OCI-LY1 (cell line): ENCODE measurements at regions not wholly inside any gene's neighbourhood (a gene's known extent, or its start where the extent isn't known, plus 50 kb on each side); places are given as distances from the start of the nearest gene placed in this dataset.

Experiments
- H2AFZ ChIP-seq: fragments of 200-600 bp; sonication (generic), shearing (Covaris generic); 2 replicates; pipeline ENCODE4 v1.6.0; 2014; ENCODE audit warnings: antibody characterized with exemption, mild to moderate bottlenecking, low read length
- H3F3A ChIP-seq: fragments of 200-600 bp; sonication (generic), shearing (Covaris generic); 2 replicates; pipeline ENCODE4 v1.6.0; 2014; ENCODE audit warnings: mild to moderate bottlenecking, antibody characterized with exemption, low read length, moderate library complexity; ENCODE audit not compliant: insufficient read depth
- H3K27ac ChIP-seq: fragments of 200-600 bp; sonication (generic); 2 replicates; pipeline ENCODE4 v1.5.1; 2014; ENCODE audit warnings: low read length, mixed run types, mild to moderate bottlenecking, low read depth; ENCODE audit not compliant: poor library complexity, severe bottlenecking
- H3K27me3 ChIP-seq: fragments of 200-600 bp; sonication (generic); 2 replicates; pipeline ENCODE4 v1.6.0; 2014; ENCODE audit warnings: antibody characterized with exemption, mild to moderate bottlenecking, low read length, moderate library complexity; ENCODE audit not compliant: insufficient read depth
- H3K36me3 ChIP-seq: fragments of 200-600 bp; sonication (generic); 2 replicates; pipeline ENCODE4 v1.6.1; 2014; ENCODE audit warnings: mild to moderate bottlenecking, antibody characterized with exemption, low read length, moderate library complexity, mixed read lengths; ENCODE audit not compliant: insufficient read depth
- H3K4me1 ChIP-seq: fragments of 200-600 bp; sonication (generic); 2 replicates; pipeline ENCODE4 v1.5.1; 2014; ENCODE audit warnings: mild to moderate bottlenecking, low read length, moderate library complexity; ENCODE audit not compliant: insufficient read depth, severe bottlenecking
- H3K4me2 ChIP-seq: fragments of 200-600 bp; sonication (generic), shearing (Covaris generic); 2 replicates; pipeline ENCODE4 v1.6.1; 2014; ENCODE audit warnings: low read length
- H3K4me3 ChIP-seq: fragments of 200-600 bp; sonication (generic); 2 replicates; pipeline ENCODE4 v1.5.1; 2014; ENCODE audit warnings: low read length, low read depth, mild to moderate bottlenecking, mixed read lengths; ENCODE audit not compliant: poor library complexity, severe bottlenecking
- H3K79me2 ChIP-seq: fragments of 200-600 bp; shearing (Covaris generic); 2 replicates; pipeline ENCODE4 v1.6.1; 2016; ENCODE audit warnings: mixed run types, low read length, mixed read lengths; ENCODE audit not compliant: insufficient read depth
- H3K9ac ChIP-seq: fragments of 200-600 bp; sonication (generic), shearing (Covaris generic); 2 replicates; pipeline ENCODE4 v1.6.1; 2014; ENCODE audit warnings: mild to moderate bottlenecking, low read length, mixed read lengths
- H3K9me2 ChIP-seq: fragments of 200-600 bp; sonication (generic), shearing (Covaris generic); 2 replicates; pipeline ENCODE4 v1.6.1; 2014; ENCODE audit warnings: low read depth, mild to moderate bottlenecking, low read length, mixed read lengths
- H3K9me3 ChIP-seq: fragments of 200-600 bp; shearing (Covaris generic); 2 replicates; pipeline ENCODE4 v1.6.1; 2014; ENCODE audit warnings: low read length, mixed read lengths
- H4K20me1 ChIP-seq: fragments of 200-600 bp; sonication (generic), shearing (Covaris generic); 2 replicates; pipeline ENCODE4 v1.6.0; 2016; ENCODE audit warnings: mild to moderate bottlenecking, low read length; ENCODE audit not compliant: insufficient read depth
- EZH2 ChIP-seq: fragments of 200-600 bp; sonication (generic), shearing (Covaris generic); IDR thresholded peaks from 2 replicates; pipeline ENCODE4 v1.8.0; 2017; ENCODE audit warnings: borderline replicate concordance, mixed run types, mild to moderate bottlenecking, antibody characterized with exemption, low read length, moderate library complexity, mixed read lengths
- TF ChIP-seq, protein P1 (sequence below): fragments of 200-600 bp; sonication (generic), shearing (Covaris generic); IDR thresholded peaks from 2 replicates; pipeline ENCODE4 v1.5.1; 2017; ENCODE audit warnings: mild to moderate bottlenecking, antibody characterized with exemption, low read length, moderate library complexity, mixed read lengths

DNA sequence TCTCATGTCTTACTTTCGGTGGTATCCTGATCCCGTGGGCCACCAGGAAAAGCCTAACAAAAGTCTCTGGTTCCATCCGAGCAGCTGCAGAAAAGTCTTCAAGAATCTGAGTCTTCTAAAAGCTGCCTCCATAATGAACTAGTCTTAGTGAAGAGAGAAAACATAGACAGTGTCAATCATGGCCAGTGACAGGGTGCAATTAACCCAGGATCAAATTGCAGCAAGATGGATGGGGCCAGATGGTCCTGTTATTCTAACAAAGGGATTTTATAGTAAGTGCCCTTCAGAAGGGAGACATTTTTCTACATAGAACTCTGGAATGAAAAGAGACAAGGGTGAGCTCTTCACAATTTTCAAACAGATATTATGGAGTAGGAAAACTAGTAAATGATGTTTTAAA is 281.6 kb upstream of the ZFP64 start:
- H2AFZ ChIP-seq = no peak overlapping the region
- TF ChIP-seq EZH2 = no peak
- TF ChIP-seq, protein P1, sequence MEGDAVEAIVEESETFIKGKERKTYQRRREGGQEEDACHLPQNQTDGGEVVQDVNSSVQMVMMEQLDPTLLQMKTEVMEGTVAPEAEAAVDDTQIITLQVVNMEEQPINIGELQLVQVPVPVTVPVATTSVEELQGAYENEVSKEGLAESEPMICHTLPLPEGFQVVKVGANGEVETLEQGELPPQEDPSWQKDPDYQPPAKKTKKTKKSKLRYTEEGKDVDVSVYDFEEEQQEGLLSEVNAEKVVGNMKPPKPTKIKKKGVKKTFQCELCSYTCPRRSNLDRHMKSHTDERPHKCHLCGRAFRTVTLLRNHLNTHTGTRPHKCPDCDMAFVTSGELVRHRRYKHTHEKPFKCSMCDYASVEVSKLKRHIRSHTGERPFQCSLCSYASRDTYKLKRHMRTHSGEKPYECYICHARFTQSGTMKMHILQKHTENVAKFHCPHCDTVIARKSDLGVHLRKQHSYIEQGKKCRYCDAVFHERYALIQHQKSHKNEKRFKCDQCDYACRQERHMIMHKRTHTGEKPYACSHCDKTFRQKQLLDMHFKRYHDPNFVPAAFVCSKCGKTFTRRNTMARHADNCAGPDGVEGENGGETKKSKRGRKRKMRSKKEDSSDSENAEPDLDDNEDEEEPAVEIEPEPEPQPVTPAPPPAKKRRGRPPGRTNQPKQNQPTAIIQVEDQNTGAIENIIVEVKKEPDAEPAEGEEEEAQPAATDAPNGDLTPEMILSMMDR = no peak
- H3K27ac ChIP-seq = no peak overlapping the region
- H3K9ac ChIP-seq = no peak overlapping the region
- no peaks in the 10 kb centered on the region for H3K36me3 ChIP-seq
- no peaks in the 10 kb centered on the region for H3K79me2 ChIP-seq
- no peaks in the 10 kb centered on the region for H3K4me1 ChIP-seq
- no peaks in the 10 kb centered on the region for H3K27me3 ChIP-seq
- H3K9me3 ChIP-seq = no peaks in the 10 kb centered on the region
- no peaks in the 10 kb centered on the region for H3K9me2 ChIP-seq
- no peak overlapping the region for H3K4me2 ChIP-seq
- no peak overlapping the region for H3K4me3 ChIP-seq
- H3F3A ChIP-seq = no peaks in the 10 kb centered on the region
- H4K20me1 ChIP-seq = no peaks in the 10 kb centered on the region

DNA sequence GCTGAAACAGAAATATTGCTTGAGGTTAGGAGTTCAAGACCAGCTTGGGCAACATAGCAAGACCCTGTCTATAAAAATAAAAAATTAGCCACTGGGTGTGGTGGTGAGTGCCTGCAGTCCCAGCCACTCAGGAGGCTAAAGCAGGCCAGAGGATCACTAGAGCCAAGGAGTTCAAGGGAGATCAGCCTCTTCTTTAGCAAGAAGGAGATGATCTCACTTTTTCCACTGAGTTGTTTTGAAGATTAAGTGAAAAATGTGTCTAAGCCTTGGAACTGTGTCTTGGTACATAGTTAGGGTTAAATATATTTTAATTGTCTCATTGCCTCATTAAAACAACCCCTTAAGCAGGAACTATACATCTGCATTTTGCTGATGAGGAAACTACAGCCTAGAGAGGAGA is 279.0 kb upstream of the ZFP64 start:
- Histone ChIP-seq H3K9ac (no peak overlapping the region), H4K20me1 (no peaks in the 10 kb centered on the region), H3K36me3 (no peaks in the 10 kb centered on the region), H3K4me1 (no peaks in the 10 kb centered on the region), H3K27ac (no peak overlapping the region), H3K4me3 (no peak overlapping the region), H3K9me2 (no peaks in the 10 kb centered on the region), H3K79me2 (no peaks in the 10 kb centered on the region), H3K4me2 (no peak overlapping the region), H3F3A (no peaks in the 10 kb centered on the region), H3K27me3 (no peaks in the 10 kb centered on the region), H3K9me3 (no peaks in the 10 kb centered on the region), H2AFZ (no peak overlapping the region)
- TF ChIP-seq, protein P1 = no peak
- no peak for TF ChIP-seq EZH2

DNA sequence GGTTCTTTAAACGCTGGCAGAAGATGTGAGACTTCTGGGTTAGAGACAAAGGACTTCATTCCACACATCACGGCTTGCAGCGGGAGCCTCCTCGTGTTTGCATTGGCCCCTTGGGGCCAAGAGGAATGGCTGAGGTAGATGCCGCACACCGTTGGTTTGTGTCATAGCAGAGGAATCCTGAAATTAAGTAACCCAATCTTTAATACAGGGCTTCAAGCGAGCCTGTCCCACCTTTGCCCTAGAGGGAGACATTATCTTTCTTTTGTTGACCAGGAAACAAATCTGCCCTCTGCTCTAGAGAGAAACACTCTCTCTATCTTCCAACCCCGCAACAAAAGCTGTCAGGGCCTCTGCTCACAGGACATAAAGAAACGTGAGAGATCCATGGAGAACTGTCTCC is 277.5 kb upstream of the ZFP64 start:
- H4K20me1 ChIP-seq = no peaks in the 10 kb centered on the region

More for the DNA sequence above, 277.5 kb upstream of the ZFP64 start:
- no peaks in the 10 kb centered on the region for H3K27me3 ChIP-seq
- no peaks in the 10 kb centered on the region for H3K36me3 ChIP-seq
- H3K27ac ChIP-seq = no peak overlapping the region
- no peaks in the 10 kb centered on the region for H3K9me2 ChIP-seq
- H3K9ac ChIP-seq = no peak overlapping the region
- H3K4me2 ChIP-seq = no peak overlapping the region
- no peaks in the 10 kb centered on the region for H3K9me3 ChIP-seq
- no peak overlapping the region for H3K4me3 ChIP-seq
- no peaks in the 10 kb centered on the region for H3K79me2 ChIP-seq
- H3F3A ChIP-seq = no peaks in the 10 kb centered on the region
- H2AFZ ChIP-seq = no peak overlapping the region
- TF ChIP-seq EZH2 = no peak
- TF ChIP-seq, protein P1 = no peak
- no peaks in the 10 kb centered on the region for H3K4me1 ChIP-seq
